Endothelial cell of umbilical vein (primary cell): ENCODE measurements at regions not wholly inside any gene's neighbourhood (a gene's known extent, or its start where the extent isn't known, plus 50 kb on each side); places are given as distances from the start of the nearest gene placed in this dataset.

ENCODE experiments used
- FOS ChIP-seq: IDR thresholded peaks from 2 replicates; pipeline ENCODE4 v1.6.1; 2011; ENCODE audit warnings: mild to moderate bottlenecking, low read length, moderate library complexity, borderline replicate concordance; ENCODE audit not compliant: insufficient read depth
- JUN ChIP-seq: IDR thresholded peaks from 2 replicates; pipeline ENCODE4 v1.6.1; 2011; ENCODE audit warnings: borderline replicate concordance, low read depth; ENCODE audit not compliant: insufficient read length, insufficient read depth
- MYC ChIP-seq: IDR thresholded peaks from one replicate; pipeline ENCODE4 v1.6.1; 2011; ENCODE audit warnings: mild to moderate bottlenecking, low read depth, low read length
- POLR2A ChIP-seq: IDR thresholded peaks from 2 replicates; pipeline ENCODE4 v1.6.1; 2012; ENCODE audit warnings: low read depth, mild to moderate bottlenecking, control low read depth, low read length
- POLR2AphosphoS5 ChIP-seq: IDR thresholded peaks from 2 replicates; pipeline ENCODE4 v1.6.1; 2012; ENCODE audit warnings: low read depth, mild to moderate bottlenecking, control low read depth, low read length, moderate library complexity; ENCODE audit not compliant: insufficient read depth
- TF ChIP-seq, protein P1 (sequence below), 2 donors: IDR thresholded peaks; 1 replicate in 1 of 2; 2 replicates in 1 of 2; pipeline ENCODE4 v1.5.1; 2011; ENCODE audit warnings: low read length in 2 of 2, mild to moderate bottlenecking in 2 of 2, moderate library complexity in 2 of 2, control low read depth in 1 of 2, inconsistent platforms in 1 of 2, low read depth in 1 of 2; ENCODE audit not compliant: insufficient read depth in 1 of 2; ENCODE audit errors: extremely low read depth in 1 of 2
- TF ChIP-seq, protein P2 (sequence below): IDR thresholded peaks from 2 replicates; pipeline ENCODE4 v1.6.1; 2011; ENCODE audit not compliant: insufficient read depth, insufficient read length

DNA sequence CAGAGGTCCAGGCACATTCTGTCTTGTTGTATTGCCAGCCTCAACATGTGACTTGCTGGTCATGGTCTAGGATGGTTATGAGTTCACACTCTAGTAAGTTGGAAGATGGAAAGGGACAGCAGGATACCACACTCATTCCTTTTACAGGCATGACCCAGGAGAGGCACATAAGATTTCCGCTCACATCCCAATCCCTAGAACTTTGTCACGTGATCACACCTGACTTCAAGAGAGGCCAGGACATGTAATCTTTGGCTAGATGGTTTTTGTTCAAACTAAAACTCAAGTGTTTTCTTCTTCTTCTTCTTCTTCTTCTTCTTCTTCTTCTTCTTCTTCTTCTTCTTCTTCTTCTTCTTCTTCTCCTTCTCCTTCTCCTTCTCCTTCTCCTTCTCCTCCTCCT lies 53.4 kb upstream of the ARX start:
- TF ChIP-seq POLR2A (no peak), MYC (no peak), FOS (no peak), JUN (no peak), POLR2AphosphoS5 (no peak)
- TF ChIP-seq, protein P1, sequence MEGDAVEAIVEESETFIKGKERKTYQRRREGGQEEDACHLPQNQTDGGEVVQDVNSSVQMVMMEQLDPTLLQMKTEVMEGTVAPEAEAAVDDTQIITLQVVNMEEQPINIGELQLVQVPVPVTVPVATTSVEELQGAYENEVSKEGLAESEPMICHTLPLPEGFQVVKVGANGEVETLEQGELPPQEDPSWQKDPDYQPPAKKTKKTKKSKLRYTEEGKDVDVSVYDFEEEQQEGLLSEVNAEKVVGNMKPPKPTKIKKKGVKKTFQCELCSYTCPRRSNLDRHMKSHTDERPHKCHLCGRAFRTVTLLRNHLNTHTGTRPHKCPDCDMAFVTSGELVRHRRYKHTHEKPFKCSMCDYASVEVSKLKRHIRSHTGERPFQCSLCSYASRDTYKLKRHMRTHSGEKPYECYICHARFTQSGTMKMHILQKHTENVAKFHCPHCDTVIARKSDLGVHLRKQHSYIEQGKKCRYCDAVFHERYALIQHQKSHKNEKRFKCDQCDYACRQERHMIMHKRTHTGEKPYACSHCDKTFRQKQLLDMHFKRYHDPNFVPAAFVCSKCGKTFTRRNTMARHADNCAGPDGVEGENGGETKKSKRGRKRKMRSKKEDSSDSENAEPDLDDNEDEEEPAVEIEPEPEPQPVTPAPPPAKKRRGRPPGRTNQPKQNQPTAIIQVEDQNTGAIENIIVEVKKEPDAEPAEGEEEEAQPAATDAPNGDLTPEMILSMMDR (IDR thresholded peaks at IDR 0.05; ENCODE audit: extremely low read depth in 1 of 2, insufficient read depth in 1 of 2, low read depth in 1 of 2, low read length in 2 of 2) = no peak
- TF ChIP-seq, protein P2, sequence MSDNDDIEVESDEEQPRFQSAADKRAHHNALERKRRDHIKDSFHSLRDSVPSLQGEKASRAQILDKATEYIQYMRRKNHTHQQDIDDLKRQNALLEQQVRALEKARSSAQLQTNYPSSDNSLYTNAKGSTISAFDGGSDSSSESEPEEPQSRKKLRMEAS = no peak
